ENCODE measurements at regions not wholly inside any gene's neighbourhood (a gene's known extent, or its start where the extent isn't known, plus 50 kb on each side); places are given as distances from the start of the nearest gene placed in this dataset.

- CTCF ChIA-PET = no interaction called here
- TF ChIP-seq REST (IDR thresholded peaks at IDR 0.05) (no peak), PHF8 (IDR thresholded peaks at IDR 0.05; ENCODE audit: borderline replicate concordance, low read depth) (no peak), EHF (CRISPR knock-in tag; IDR thresholded peaks at IDR 0.05) (no peak), ZC3H11A (IDR thresholded peaks at IDR 0.05) (no peak), CTCF (IDR thresholded peaks at IDR 0.05) (no peak), RFX5 (IDR thresholded peaks at IDR 0.05) (no peak), SREBF2 (IDR thresholded peaks at IDR 0.05) (no peak), HDAC2 (IDR thresholded peaks at IDR 0.05) (no peak), BHLHE40 (IDR thresholded peaks at IDR 0.05; ENCODE audit: low read depth, low read length) (no peak), RNF2 (IDR thresholded peaks at IDR 0.05; ENCODE audit: borderline replicate concordance, low read depth) (no peak), ESRRA (IDR thresholded peaks at IDR 0.05; ENCODE audit: borderline replicate concordance, low read length) (no peak), KDM5A (IDR thresholded peaks at IDR 0.05) (no peak), ELK1 (IDR thresholded peaks at IDR 0.05; ENCODE audit: low read depth, low read length) (no peak), FOSL2 (IDR thresholded peaks at IDR 0.05) (no peak), FOSL2 (CRISPR knock-in tag; IDR thresholded peaks at IDR 0.05) (no peak)
- TF ChIP-seq, protein P1, sequence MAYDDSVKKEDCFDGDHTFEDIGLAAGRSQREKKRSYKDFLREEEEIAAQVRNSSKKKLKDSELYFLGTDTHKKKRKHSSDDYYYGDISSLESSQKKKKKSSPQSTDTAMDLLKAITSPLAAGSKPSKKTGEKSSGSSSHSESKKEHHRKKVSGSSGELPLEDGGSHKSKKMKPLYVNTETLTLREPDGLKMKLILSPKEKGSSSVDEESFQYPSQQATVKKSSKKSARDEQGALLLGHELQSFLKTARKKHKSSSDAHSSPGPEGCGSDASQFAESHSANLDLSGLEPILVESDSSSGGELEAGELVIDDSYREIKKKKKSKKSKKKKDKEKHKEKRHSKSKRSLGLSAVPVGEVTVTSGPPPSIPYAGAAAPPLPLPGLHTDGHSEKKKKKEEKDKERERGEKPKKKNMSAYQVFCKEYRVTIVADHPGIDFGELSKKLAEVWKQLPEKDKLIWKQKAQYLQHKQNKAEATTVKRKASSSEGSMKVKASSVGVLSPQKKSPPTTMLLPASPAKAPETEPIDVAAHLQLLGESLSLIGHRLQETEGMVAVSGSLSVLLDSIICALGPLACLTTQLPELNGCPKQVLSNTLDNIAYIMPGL (CRISPR knock-in tag; IDR thresholded peaks at IDR 0.05; ENCODE audit: borderline replicate concordance) = no peak
- TF ChIP-seq, protein P2, sequence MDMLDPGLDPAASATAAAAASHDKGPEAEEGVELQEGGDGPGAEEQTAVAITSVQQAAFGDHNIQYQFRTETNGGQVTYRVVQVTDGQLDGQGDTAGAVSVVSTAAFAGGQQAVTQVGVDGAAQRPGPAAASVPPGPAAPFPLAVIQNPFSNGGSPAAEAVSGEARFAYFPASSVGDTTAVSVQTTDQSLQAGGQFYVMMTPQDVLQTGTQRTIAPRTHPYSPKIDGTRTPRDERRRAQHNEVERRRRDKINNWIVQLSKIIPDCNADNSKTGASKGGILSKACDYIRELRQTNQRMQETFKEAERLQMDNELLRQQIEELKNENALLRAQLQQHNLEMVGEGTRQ (IDR thresholded peaks at IDR 0.05) = no peak
- no peak for FAIRE-seq
These were observed 540.1 kb downstream of the NTRK3 start for GRCh38 chr15:87716422-87716821.

GRCh38 chr15:87715252-87715651 is 541.3 kb downstream of the NTRK3 start:
- no peaks in the 10 kb centered on the region for H3K9me3 ChIP-seq
- H3K4me3 ChIP-seq = no peak overlapping the region
- 0% methylated on average over 1 of the region's 1 CpG for WGBS (ENCODE audit: missing lambda C conversion rate)
- POLR2A ChIA-PET = no interaction called here
- H3K4me1 ChIP-seq = no peaks in the 10 kb centered on the region
- no peak for FAIRE-seq
- H3K27ac ChIP-seq = no peak overlapping the region
- CTCF ChIA-PET = no interaction called here
- no peak for DNase-seq (ENCODE audit: low read depth in 1 of 2, low spot score in 1 of 2)
- no peak for ATAC-seq
- H3K4me2 ChIP-seq = no peak overlapping the region
- TF ChIP-seq CBX2 (IDR thresholded peaks at IDR 0.05; ENCODE audit: borderline replicate concordance, low read depth) (no peak), ZSCAN20 (CRISPR knock-in tag; IDR thresholded peaks at IDR 0.05) (no peak), HOXB5 (CRISPR knock-in tag; IDR thresholded peaks at IDR 0.05) (no peak), EHF (CRISPR knock-in tag; IDR thresholded peaks at IDR 0.05) (no peak), ESRRA (IDR thresholded peaks at IDR 0.05; ENCODE audit: borderline replicate concordance, low read length) (no peak), KDM1A (IDR thresholded peaks at IDR 0.05; ENCODE audit: low read depth) (no peak), ZC3H11A (IDR thresholded peaks at IDR 0.05) (no peak), CHD2 (IDR thresholded peaks at IDR 0.05; ENCODE audit: low read length, partially characterized antibody) (no peak)
- TF ChIP-seq, protein P3, sequence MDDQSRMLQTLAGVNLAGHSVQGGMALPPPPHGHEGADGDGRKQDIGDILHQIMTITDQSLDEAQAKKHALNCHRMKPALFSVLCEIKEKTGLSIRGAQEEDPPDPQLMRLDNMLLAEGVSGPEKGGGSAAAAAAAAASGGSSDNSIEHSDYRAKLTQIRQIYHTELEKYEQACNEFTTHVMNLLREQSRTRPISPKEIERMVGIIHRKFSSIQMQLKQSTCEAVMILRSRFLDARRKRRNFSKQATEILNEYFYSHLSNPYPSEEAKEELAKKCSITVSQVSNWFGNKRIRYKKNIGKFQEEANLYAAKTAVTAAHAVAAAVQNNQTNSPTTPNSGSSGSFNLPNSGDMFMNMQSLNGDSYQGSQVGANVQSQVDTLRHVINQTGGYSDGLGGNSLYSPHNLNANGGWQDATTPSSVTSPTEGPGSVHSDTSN (IDR thresholded peaks at IDR 0.05) = no peak
- TF ChIP-seq, protein P1 (CRISPR knock-in tag; IDR thresholded peaks at IDR 0.05; ENCODE audit: borderline replicate concordance) = no peak
- TF ChIP-seq, protein P4, sequence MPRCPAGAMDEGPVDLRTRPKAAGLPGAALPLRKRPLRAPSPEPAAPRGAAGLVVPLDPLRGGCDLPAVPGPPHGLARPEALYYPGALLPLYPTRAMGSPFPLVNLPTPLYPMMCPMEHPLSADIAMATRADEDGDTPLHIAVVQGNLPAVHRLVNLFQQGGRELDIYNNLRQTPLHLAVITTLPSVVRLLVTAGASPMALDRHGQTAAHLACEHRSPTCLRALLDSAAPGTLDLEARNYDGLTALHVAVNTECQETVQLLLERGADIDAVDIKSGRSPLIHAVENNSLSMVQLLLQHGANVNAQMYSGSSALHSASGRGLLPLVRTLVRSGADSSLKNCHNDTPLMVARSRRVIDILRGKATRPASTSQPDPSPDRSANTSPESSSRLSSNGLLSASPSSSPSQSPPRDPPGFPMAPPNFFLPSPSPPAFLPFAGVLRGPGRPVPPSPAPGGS (IDR thresholded peaks at IDR 0.05) = no peak

More at GRCh38 chr15:87716422-87716821, 540.1 kb downstream of the NTRK3 start:
- 28% methylated on average over 3 of the region's 3 CpGs for WGBS (ENCODE audit: missing lambda C conversion rate)
- H3K27ac ChIP-seq = no peak overlapping the region
- no peaks in the 10 kb centered on the region for H3K4me1 ChIP-seq
- ATAC-seq = no peak
- DNase-seq (ENCODE audit: low read depth in 1 of 2, low spot score in 1 of 2) = no peak
- H3K4me2 ChIP-seq = no peak overlapping the region
- POLR2A ChIA-PET = no interaction called here
- no peak overlapping the region for H3K4me3 ChIP-seq
- H3K9me3 ChIP-seq = no peaks in the 10 kb centered on the region
